Nucleus accumbens (tissue), 56 donors: ENCODE measurements at regions not wholly inside any gene's neighbourhood (a gene's known extent, or its start where the extent isn't known, plus 50 kb on each side); places are given as distances from the start of the nearest gene placed in this dataset.
"Not testable (repeated sequence)": the region's sequence is repeated elsewhere in the genome, so short reads cannot be mapped to it uniquely, and the experiment has no call there.

Experiments used
- DNase-seq, 56 donors: peaks; one replicate each; lab custom pipeline; 2025; lab: John Stamatoyannopoulos, UW

- no peak for DNase-seq
These were observed 50.2 kb upstream of the DACT2 start for GRCh38 chr6:168369786-168370185.

GRCh38 chr6:168370310-168370991, 50.9 kb upstream of the DACT2 start:
- peak in 46 of 56 donors; percentile 4 to 80 (median 41) for DNase-seq

GRCh38 chr6:168371185-168371584, 51.6 kb upstream of the DACT2 start:
- DNase-seq, result no peak

- no peak for DNase-seq
These were observed 52.0 kb upstream of the DACT2 start for GRCh38 chr6:168371618-168371980.

- DNase-seq, result no peak
These were observed 52.6 kb upstream of the DACT2 start for GRCh38 chr6:168371981-168372711.

GRCh38 chr6:168372889-168373288, 53.3 kb upstream of the DACT2 start:
- DNase-seq, result no peak

- DNase-seq, result no peak
These were observed 53.8 kb upstream of the DACT2 start for GRCh38 chr6:168373389-168373788.

- no peak for DNase-seq
These were observed 54.5 kb upstream of the DACT2 start for GRCh38 chr6:168374051-168374502.

GRCh38 chr6:168374541-168375071, 55.0 kb upstream of the DACT2 start:
- DNase-seq, result no peak

- DNase-seq, result no peak
These were observed 56.5 kb upstream of the DACT2 start for GRCh38 chr6:168376120-168376519.

- DNase-seq, result no peak
These were observed 57.4 kb upstream of the DACT2 start for GRCh38 chr6:168376811-168377483.

- DNase-seq, result peak in 9 of 56 donors; percentile 12 to 61 (median 30)
These were observed 57.9 kb upstream of the DACT2 start for GRCh38 chr6:168377484-168377855.

GRCh38 chr6:168377856-168378832, 58.6 kb upstream of the DACT2 start:
- DNase-seq, result peak in 3 of 56 donors; percentile 16 to 52 (median 38)

- not testable (repeated sequence) for DNase-seq
These were observed 60.0 kb upstream of the DACT2 start for GRCh38 chr6:168379579-168379978.

GRCh38 chr6:168380166-168380955, 60.6 kb upstream of the SMOC2 start:
- DNase-seq, result not testable (repeated sequence)

- DNase-seq, result no peak
These were observed 59.9 kb upstream of the SMOC2 start for GRCh38 chr6:168380956-168381605.

GRCh38 chr6:168381726-168382458, 59.1 kb upstream of the SMOC2 start:
- DNase-seq, result no peak
